Peyer's patch (tissue), 4 donors: ENCODE measurements at regions not wholly inside any gene's neighbourhood (a gene's known extent, or its start where the extent isn't known, plus 50 kb on each side); places are given as distances from the start of the nearest gene placed in this dataset.

Source experiments
- POLR2A ChIP-seq, 2 donors: fragments of 450-650 bp; IDR thresholded peaks; one replicate each; pipeline ENCODE4 v1.5.1; 2017; ENCODE audit warnings: antibody characterized with exemption in 2 of 2, mild to moderate bottlenecking in 2 of 2, moderate library complexity in 2 of 2
- TF ChIP-seq, protein P1 (sequence below), 6 experiments: fragments of 450-650 bp in 4 of 6; fragments of 200-600 bp in 2 of 6; sonication (generic) in 1 of 6; IDR thresholded peaks; one replicate each; pipeline ENCODE4 v1.5.1; 2017 to 2019; ENCODE audit warnings: antibody characterized with exemption in 6 of 6, mild to moderate bottlenecking in 3 of 6, moderate library complexity in 1 of 6

- TF ChIP-seq, protein P1, sequence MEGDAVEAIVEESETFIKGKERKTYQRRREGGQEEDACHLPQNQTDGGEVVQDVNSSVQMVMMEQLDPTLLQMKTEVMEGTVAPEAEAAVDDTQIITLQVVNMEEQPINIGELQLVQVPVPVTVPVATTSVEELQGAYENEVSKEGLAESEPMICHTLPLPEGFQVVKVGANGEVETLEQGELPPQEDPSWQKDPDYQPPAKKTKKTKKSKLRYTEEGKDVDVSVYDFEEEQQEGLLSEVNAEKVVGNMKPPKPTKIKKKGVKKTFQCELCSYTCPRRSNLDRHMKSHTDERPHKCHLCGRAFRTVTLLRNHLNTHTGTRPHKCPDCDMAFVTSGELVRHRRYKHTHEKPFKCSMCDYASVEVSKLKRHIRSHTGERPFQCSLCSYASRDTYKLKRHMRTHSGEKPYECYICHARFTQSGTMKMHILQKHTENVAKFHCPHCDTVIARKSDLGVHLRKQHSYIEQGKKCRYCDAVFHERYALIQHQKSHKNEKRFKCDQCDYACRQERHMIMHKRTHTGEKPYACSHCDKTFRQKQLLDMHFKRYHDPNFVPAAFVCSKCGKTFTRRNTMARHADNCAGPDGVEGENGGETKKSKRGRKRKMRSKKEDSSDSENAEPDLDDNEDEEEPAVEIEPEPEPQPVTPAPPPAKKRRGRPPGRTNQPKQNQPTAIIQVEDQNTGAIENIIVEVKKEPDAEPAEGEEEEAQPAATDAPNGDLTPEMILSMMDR (IDR thresholded peaks at IDR 0.05), result peak in 4 of 6 experiments; percentile 26 to 55 (median 42)
- no peak for TF ChIP-seq POLR2A (IDR thresholded peaks at IDR 0.05)
These were observed 122.8 kb upstream of the USP24 start for GRCh38 chr1:55337801-55338447.
